HG02943 (cell line): ENCODE measurements at regions not wholly inside any gene's neighbourhood (a gene's known extent, or its start where the extent isn't known, plus 50 kb on each side); places are given as distances from the start of the nearest gene placed in this dataset.
"Not testable (repeated sequence)": the region's sequence is repeated elsewhere in the genome, so short reads cannot be mapped to it uniquely, and the experiment has no call there.

Source experiments
- ATAC-seq: cut with Tn5 transposase; IDR thresholded peaks from one replicate; pipeline ENCODE4 v1.9.1; 2021; ENCODE audit warnings: mild to moderate bottlenecking, low read depth, moderate library complexity; ENCODE audit not compliant: unreplicated experiment

GRCh38 chrX:68953331-68953730 is 124.5 kb downstream of the EFNB1 start:
- no peak for ATAC-seq

DNA sequence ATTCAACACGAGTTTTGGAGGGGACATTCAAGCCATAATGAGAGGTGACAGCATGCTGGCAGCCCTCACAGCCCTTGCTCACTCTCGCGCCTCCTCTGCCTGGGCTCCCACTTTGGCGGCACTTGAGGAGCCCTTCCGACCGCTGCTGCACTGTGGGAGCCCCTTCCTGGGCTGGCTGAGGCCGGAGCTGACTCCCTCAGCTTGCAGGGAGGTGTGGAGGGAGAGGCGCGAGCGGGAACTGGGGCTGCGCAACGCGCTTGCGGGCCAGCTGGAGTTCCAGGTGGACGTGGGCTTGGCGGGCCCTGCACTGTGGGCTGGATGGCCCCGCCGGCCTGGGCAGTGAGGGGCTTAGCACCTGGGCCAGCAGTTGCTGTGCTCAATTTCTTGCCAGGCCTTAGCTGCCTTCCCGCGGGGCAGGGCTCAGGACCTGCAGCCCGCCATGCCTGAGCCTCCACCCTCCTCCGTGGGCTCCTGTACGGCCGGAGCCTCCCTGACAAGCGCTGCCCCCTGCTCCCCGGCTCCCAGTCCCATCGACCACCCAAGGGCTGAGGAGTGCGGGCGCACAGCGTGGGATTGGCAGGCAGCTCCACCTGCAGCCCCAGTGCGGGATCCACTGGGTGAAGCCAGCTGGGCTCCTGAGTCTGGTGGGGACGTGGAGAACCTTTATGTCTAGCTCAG is 123.3 kb downstream of the EFNB1 start:
- not testable (repeated sequence) for ATAC-seq

GRCh38 chrX:68950937-68951336 is 122.1 kb downstream of the EFNB1 start:
- no peak for ATAC-seq

GRCh38 chrX:68947882-68948605 is 119.2 kb downstream of the EFNB1 start:
- no peak for ATAC-seq

- ATAC-seq: no peak
These were observed 116.9 kb downstream of the EFNB1 start for GRCh38 chrX:68945603-68946228.

- ATAC-seq: no peak
These were observed 116.3 kb downstream of the EFNB1 start for GRCh38 chrX:68945081-68945602.

- ATAC-seq: no peak
These were observed 115.4 kb downstream of the EFNB1 start for GRCh38 chrX:68944211-68944610.

DNA sequence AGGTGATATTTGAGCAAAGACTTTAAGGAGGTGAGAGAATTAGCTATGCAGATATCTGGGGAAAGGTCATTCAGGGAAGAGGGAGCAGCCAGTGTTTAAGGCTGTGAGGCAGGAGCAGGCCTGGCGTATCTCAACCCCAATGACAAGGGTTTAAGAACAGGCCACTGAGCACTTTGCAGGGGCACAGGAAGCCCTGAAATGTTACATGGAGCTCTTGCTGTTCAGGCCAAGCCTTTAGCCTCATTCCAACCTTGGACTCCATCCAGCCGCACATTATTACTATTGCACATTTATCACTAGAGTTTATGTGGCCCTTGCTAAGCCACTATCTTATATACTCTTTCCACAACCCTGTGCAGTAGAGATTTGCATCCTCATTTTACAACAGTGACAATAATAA is 114.0 kb downstream of the EFNB1 start:
- ATAC-seq: no peak

GRCh38 chrX:68942104-68942503 is 113.3 kb downstream of the EFNB1 start:
- ATAC-seq: no peak

DNA sequence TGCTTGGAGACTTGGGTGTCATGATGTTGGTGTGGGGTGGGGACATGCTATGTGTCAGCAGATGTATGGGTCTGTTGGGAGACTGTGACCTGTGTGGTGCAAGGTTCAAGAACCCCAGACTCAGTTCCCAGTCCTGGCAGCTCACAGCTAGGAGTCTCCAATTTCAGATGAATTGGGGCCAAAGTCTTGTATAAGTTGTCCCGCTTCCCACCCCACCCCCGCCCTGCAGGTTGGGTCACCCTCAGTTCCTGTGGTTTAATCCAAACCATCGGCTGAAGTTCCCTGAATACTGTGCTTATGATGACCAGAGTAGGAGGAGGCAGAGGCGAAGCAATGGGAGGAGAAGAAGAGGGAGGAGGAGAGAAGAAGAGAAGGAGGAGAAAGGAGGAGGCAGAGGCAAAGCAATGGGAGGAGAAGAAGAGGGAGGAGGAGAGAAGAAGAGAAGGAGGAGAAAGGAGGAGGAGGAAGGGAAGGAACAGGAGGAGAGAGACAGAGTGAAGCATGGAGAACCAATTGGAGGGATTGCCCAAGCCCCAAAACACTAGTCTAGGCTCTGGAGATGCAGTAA is 112.6 kb downstream of the EFNB1 start:
- no peak for ATAC-seq

DNA sequence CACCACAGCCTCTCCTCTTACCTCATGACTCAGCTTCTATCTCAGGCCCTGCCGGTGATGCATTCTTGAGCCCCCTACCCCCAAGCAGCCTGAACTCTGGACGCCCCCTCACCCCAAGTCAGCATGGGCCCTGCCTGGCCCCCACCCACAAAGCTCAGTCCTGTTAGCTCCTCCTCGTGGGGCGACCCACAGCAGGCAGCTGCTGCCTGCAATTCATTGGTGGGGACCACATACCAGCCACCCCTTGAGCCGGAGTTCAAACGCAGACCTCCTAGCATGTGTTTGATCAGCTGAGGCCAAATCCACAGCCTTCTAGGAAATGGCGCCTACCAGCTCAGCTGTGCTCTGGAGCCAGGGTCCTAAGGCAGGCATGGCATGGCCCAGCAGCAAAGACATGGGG is 111.8 kb downstream of the EFNB1 start:
- no peak for ATAC-seq

GRCh38 chrX:68939868-68940267 is 111.0 kb downstream of the EFNB1 start:
- no peak for ATAC-seq

- ATAC-seq: no peak
These were observed 109.6 kb downstream of the EFNB1 start for GRCh38 chrX:68938244-68939004.

DNA sequence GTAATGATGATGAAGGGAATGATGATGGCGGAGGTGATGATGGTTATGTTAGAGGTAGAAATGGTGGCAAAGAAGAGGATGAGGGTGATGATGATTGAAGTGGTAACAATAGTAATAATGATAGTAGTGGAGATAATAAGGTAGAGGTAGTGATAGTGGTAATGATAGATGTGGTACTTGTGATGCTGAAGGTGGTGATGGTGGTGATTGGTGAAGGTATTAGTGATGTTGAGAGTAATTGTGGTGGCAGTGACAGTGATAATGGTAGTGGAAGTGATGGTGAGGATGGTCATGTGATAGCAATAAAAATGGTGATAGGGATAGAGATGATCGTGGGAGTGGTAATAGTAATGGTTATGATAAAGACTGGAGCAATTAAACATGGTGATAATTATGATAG is 108.8 kb downstream of the EFNB1 start:
- ATAC-seq: no peak

- no peak for ATAC-seq
These were observed 107.8 kb downstream of the EFNB1 start for GRCh38 chrX:68936608-68937007.

- ATAC-seq: no peak
These were observed 107.3 kb downstream of the EFNB1 start for GRCh38 chrX:68936126-68936525.

GRCh38 chrX:68935362-68935761 is 106.5 kb downstream of the EFNB1 start:
- ATAC-seq: no peak

- no peak for ATAC-seq
These were observed 106.1 kb downstream of the EFNB1 start for GRCh38 chrX:68934922-68935321.

GRCh38 chrX:68934421-68934820 is 105.6 kb downstream of the EFNB1 start:
- no peak for ATAC-seq

DNA sequence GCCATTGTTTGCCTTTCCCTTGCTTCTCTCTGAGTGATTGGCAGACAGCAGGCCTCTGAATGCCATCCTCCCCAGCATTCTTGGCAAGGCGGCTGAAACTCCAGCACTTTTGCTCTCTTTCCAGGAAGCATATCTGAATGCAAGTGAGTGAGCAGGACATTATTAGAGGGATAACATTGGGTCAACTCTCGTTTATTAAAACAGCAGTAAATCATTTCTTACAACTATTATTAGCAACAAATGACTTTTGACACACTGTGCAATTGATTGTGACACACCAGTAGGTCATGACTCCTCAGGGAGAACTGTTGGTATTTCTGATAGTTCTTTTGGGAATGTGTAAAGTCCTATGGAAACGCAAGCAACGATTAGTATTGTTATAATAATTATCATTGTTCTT is 103.8 kb downstream of the EFNB1 start:
- ATAC-seq: no peak
